Cardiac septum (tissue), 1 donor: ENCODE measurements at regions not wholly inside any gene's neighbourhood (a gene's known extent, or its start where the extent isn't known, plus 50 kb on each side); places are given as distances from the start of the nearest gene placed in this dataset.
A peak's percentile ranks its signal among the peaks of the same experiment; 100 is the strongest.

Source experiments
- DNase-seq: peaks from one replicate; pipeline ENCODE4 v3.0.0-alpha.2; 2020; ENCODE audit warnings: low spot score
- intact Hi-C: fragments of 100-400 bp; cut with DNase I; formaldehyde crosslinking; loops from one replicate; pipeline ENCODE4 v1.14.0; 2022
- donor health status: DM: no; HTN: no; CAD: no.

GRCh38 chr2:145026456-145027455, 506.8 kb upstream of the ZEB2 start:
- intact Hi-C loops: no loop called here
- DNase-seq: no peak

DNA sequence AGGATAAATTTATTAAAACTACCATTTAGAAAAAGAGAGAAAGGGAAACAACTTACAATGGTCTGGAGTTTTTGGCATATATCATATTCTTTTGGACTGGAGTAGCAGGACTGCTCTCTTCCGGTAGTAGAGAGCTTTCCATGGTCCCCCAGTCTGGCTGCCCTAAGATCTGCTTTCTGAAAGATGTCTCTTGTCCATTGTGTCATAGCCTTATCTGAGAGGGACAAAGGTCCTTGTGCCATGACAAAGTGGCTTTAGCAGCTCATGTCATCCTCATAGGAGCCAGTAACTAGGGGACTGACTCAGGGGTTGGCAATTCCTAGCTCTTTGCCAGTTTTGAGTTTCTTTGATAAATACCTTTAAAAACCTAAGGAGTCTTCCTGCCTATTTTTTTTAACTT, 505.5 kb upstream of the ZEB2 start:
- DNase-seq: no peak
- intact Hi-C loops: no loop called here

DNA sequence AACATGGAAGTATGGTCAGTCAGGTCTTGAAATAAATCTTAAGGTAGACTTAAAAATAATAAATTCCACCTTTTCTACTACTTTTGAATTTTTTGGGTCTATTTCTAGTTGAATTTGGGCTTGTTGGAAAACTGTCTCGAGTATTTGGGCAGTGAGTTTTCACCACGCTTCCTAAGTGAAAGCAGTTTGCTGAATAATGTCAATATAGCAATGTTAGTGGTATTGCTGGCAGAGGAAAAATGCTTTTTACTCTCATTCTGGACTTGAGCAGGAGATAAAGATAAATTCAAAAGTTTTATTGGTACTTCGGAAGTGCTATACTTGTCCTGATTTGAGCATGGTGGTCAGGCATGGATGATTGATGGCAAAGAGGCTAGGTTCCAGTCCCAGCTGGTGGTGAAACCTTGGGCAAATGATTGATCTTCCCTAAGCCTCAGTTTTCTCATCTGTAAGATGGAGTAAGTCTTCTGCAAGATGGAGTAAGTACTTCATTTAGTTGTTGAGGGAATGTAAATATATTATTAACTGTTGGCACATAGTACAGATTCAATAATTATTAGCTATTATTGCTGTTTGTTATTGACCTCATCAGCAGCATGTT, 503.5 kb upstream of the ZEB2 start:
- DNase-seq: no peak
- intact Hi-C loops: no loop called here

DNA sequence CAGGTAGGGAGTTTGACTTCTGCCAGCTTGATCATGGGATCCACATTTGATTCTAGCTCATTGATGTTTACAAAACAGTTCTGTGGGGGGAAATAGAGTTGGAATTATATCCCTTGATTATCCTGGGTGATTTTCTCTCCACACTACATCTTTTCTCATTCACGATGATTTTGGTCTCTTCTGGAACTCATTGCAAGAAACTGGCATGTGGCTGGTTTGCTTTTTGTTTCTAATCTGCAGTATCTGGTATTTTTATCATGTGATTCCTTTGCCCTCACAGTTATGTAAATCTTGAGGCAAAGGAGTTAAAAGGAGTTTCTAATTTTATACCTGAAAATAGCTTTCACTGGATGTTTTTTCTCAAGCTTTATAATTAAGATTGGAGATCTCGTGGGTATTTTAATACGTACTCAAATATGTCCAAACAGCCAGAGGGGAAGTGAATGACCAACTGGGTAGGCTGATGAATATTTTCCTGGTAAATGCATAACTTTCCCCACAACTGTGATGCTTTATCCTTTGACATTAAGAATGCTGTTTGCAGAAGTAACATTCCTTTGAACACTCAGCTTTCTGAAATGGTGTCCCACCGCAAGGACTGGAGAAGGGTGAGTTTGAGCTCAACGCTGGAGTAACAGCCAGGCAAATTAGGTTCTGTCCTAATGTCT, 502.9 kb upstream of the ZEB2 start:
- DNase-seq: no peak
- intact Hi-C loops: no loop called here

GRCh38 chr2:145021962-145022665, 502.2 kb upstream of the ZEB2 start:
- no peak for DNase-seq
- intact Hi-C loops: no loop called here

DNA sequence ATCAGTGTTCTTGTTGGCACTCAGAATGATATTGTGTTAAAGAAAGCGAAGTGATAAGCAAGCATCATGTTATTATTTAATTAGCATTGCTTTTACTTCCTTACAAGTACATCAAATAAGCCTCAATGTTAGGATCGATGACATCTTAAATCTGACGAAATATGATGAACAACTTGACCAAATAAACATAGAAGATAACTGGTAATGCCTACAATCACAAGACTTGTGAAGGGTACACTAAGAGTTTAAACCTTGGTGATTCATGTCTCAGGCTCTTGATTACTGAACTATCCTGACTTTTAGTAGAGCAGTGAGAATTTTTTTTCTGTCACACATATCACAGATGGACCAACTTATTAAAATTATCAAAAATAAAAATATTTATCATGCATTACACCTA, 500.8 kb upstream of the ZEB2 start:
- DNase-seq: no peak
- intact Hi-C loops: no loop called here

DNA sequence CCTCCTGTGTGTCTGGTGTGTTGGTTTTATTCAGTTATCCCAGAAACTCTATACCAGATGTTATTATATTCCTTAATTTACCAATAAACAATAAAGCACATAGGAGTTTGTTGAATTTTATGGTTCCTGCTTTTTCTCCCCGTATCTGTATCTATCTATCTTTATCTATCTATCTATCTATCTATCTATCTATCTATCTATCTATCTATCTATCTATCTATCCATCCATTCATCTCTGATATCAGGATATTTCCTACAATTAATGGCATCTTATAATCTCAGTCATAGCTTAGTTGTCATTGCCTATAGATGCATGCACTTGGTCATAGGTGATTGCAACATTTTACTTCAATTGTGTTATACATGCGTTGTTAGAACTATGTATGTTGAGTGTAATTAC, 500.2 kb upstream of the ZEB2 start:
- intact Hi-C loops: no loop called here

DNA sequence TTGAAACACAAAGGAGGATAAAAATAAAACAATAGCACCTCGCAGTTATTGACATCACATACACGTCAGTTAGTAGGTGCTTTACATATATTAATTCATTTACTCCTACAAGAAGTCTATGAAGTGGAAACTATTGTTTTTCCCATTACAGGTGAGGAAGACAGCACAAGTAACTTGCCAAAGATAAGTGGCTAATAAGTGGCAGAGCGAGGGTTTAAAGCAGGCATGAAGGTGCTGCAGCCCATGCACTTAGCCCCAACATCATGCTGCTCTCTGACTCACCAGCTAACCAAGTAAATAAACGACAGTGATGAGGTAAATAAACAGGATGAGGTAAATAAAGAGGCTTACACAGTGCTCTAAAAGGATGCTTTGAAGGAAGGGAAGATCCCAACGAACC, 498.6 kb upstream of the ZEB2 start:
- no peak for DNase-seq
- intact Hi-C loops: no loop called here

More for the DNA sequence above, 500.2 kb upstream of the ZEB2 start:
- DNase-seq: no peak

- DNase-seq: no peak
- intact Hi-C loops: no loop called here
Measured at GRCh38 chr2:145017149-145017548, 497.2 kb upstream of the ZEB2 start.

GRCh38 chr2:145016711-145017110, 496.8 kb upstream of the ZEB2 start:
- no peak for DNase-seq
- intact Hi-C loops: no loop called here

GRCh38 chr2:145015561-145015960, 495.6 kb upstream of the ZEB2 start:
- intact Hi-C loops: no loop called here
- DNase-seq: no peak

DNA sequence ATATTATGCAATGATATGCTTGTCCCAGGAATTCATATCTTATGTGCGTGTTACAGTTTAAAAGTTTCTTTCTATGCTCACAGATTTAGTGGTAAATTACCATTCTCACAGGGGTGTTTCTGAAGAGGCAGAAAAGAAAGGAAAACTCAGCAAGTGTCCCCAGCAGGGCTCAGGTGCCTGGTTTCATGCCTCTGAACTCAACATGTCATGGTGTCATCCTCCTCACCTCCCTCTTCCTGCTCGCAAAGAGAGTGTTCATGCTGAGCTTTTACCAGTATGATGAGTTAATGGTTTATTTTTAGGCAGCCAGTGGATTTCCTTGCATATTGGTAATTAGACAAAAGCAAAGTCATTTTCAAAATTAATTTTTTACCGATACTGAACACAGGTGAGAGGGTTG, 492.9 kb upstream of the ZEB2 start:
- intact Hi-C loops: no loop called here

DNA sequence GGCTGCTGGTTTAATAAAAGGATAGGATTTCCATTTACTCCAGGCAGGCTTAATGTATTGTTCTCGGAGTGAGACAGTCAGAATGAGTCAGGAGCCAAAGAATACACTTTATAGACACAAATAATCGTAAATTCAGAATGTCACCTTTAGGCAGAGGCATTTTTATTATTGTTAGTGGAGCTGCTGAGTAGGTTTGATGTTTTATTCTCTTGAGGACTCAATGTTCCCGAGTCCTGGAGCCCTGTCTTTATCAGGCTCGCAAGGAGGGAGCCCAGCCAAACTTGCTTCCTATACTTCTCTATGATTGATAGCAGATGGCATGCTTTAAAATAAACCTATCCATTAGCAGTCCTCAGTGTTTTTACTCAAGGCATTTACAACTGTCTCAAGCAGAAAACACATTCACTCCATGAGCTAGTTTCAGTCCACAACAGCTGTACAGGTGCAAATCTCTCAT, 492.3 kb upstream of the ZEB2 start:
- intact Hi-C loops: no loop called here
- no peak for DNase-seq

More for the DNA sequence above, 492.9 kb upstream of the ZEB2 start:
- no peak for DNase-seq

DNA sequence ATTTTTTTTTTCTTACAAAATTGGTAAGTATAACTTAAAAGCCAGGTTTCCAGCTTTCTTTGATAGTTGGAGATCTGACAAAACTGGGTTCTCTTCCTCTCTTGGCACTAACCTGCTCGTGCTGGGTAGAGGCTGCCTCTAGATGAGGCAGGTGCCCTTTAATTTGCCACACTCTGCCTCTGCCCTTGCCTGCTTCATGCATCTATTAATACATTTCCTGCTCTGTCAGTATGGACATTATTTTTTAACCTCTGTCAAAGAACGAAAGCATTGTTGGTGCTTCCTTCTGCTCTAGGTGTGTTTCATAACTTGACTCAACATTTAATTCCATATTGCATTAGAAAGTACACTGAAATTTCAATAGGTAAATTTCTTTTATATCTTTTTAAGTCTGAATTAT, 490.7 kb upstream of the ZEB2 start:
- intact Hi-C loops: no loop called here
- no peak for DNase-seq

DNA sequence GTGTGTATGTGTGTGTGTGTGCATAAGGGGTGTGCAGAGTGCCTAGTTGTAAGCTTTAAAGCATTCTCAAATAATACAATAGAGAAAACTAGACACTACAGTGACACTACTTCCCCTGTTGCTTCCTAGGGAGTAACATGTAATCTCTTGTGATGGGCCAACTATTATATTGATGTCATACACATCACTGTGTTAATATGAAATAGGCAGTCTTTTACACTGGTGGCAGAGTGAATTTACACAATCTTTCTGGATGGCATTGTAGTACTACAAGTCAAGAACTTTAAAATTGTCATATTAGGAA, 488.0 kb upstream of the ZEB2 start:
- intact Hi-C loops: loop anchor here (5.0 to 10.0 kb wide), 2 partner anchors 59 to 157 kb away; no protein-coding TSS in a partner anchor
- DNase-seq: no peak

DNA sequence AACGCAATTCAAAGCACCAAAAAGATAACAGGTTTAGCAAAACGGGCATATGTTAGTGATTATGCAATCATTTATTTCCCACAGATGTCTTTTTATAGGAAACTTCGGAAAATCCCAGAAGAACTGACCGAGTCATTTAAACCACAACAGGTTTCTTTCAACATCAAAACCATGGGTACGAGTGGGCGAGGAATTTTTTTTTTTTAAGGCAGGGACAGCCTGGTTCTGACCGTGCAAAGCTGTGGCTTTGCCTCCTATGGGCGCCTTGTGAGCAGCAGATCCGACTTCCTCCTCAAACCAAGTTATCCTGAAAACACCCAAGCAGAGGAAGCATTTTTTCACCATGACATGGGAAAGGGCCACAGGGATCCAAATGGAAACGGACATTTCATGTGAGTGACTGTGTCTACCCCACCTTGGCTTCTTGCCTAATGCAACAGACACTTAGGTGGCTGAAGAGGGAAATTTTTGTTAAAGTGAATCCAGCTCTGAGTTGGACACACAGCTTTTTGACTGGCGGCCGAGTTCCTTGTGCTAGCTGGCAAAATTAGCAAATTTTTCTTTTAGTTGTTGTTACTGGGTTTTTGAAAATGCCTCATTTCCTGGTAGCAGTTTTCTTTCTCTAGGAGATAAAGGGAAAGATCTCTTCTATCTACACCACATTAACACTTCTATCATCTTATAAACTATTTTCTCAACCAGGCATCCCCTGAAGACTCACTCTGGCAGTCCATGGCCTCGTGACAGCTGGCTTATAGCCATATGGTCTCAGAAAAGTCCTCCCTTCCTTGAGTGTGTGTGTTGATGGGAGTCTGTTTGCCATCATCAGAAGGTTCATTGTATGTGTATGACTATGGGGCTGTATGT, 487.4 kb upstream of the ZEB2 start:
- peak; percentile 73 for DNase-seq
- intact Hi-C loops: loop anchor here (5.0 to 10.0 kb wide), 2 partner anchors 60 to 157 kb away; no protein-coding TSS in a partner anchor

GRCh38 chr2:145002624-145003023, 482.7 kb upstream of the ZEB2 start:
- intact Hi-C loops: loop anchor here (10.0 kb wide), 1 partner anchor 162 kb away; no protein-coding TSS in a partner anchor
- no peak for DNase-seq

- no peak for DNase-seq
- intact Hi-C loops: loop anchor here (10.0 kb wide), 1 partner anchor 164 kb away; no protein-coding TSS in a partner anchor
Measured at GRCh38 chr2:145000376-145000775, 480.5 kb upstream of the ZEB2 start.

DNA sequence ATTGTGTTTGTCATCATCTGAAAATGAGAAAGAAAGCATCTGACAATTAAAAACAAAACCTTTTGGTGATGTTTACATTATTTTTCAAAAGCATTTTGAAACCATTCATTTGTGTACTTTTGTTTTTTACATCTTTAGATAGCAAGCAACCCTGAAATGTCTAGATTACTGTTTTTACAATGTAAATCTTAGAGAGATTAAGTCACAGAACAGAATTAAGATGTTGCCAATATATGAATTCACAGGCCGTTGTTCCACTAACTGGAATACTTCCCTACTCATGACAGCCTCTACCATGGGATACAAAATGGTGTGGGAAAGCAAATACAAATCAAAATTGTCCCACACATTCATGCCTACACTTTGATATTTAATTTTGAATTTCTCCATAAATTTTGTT, 480.0 kb upstream of the ZEB2 start:
- DNase-seq: no peak
- intact Hi-C loops: loop anchor here (2.0 to 10.0 kb wide), 5 partner anchors 58 to 668 kb away; partner anchors contain the start of gene ZEB2
